Muscle of arm (tissue), 1 donor: ENCODE measurements at regions not wholly inside any gene's neighbourhood (a gene's known extent, or its start where the extent isn't known, plus 50 kb on each side); places are given as distances from the start of the nearest gene placed in this dataset.

Source experiments
- DNase-seq: peaks from one replicate; pipeline ENCODE4 v3.0.0-alpha.2; 2013

GRCh38 chr1:29712801-29713200 lies 476.5 kb downstream of the PTPRU start:
- DNase-seq: no peak

GRCh38 chr1:29712284-29712651 lies 475.9 kb downstream of the PTPRU start:
- DNase-seq: no peak

- DNase-seq: no peak
Observed at GRCh38 chr1:29711582-29712283, 475.4 kb downstream of the PTPRU start.

GRCh38 chr1:29709704-29710280 lies 473.5 kb downstream of the PTPRU start:
- no peak for DNase-seq

- no peak for DNase-seq
Observed at GRCh38 chr1:29708796-29709703, 472.7 kb downstream of the PTPRU start.

- no peak for DNase-seq
Observed at GRCh38 chr1:29708381-29708780, 472.1 kb downstream of the PTPRU start.

- DNase-seq: no peak
Observed at GRCh38 chr1:29707796-29708195, 471.5 kb downstream of the PTPRU start.

- DNase-seq: no peak
Observed at GRCh38 chr1:29706936-29707335, 470.6 kb downstream of the PTPRU start.

- no peak for DNase-seq
Observed at GRCh38 chr1:29704430-29704829, 468.1 kb downstream of the PTPRU start.

- no peak for DNase-seq
Observed at GRCh38 chr1:29703596-29704370, 467.5 kb downstream of the PTPRU start.

GRCh38 chr1:29700491-29700890 lies 464.2 kb downstream of the PTPRU start:
- no peak for DNase-seq

GRCh38 chr1:29698626-29699025 lies 462.3 kb downstream of the PTPRU start:
- DNase-seq: no peak

- DNase-seq: no peak
Observed at GRCh38 chr1:29698033-29698432, 461.7 kb downstream of the PTPRU start.

- no peak for DNase-seq
Observed at GRCh38 chr1:29697391-29697780, 461.1 kb downstream of the PTPRU start.

- DNase-seq: no peak
Observed at GRCh38 chr1:29696656-29697390, 460.5 kb downstream of the PTPRU start.

GRCh38 chr1:29695803-29696202 lies 459.5 kb downstream of the PTPRU start:
- DNase-seq: no peak

- no peak for DNase-seq
Observed at GRCh38 chr1:29695036-29695435, 458.7 kb downstream of the PTPRU start.

- no peak for DNase-seq
Observed at GRCh38 chr1:29691499-29691898, 455.2 kb downstream of the PTPRU start.

- DNase-seq: no peak
Observed at GRCh38 chr1:29690156-29690555, 453.8 kb downstream of the PTPRU start.

GRCh38 chr1:29689372-29690030 lies 453.2 kb downstream of the PTPRU start:
- no peak for DNase-seq
